T-helper 1 cell (primary cell): ENCODE measurements at regions not wholly inside any gene's neighbourhood (a gene's known extent, or its start where the extent isn't known, plus 50 kb on each side); places are given as distances from the start of the nearest gene placed in this dataset.

ENCODE experiments used
- DNase-seq, 5 donors: peaks; one replicate each; pipeline ENCODE4 v3.0.0-alpha.2; 2012 to 2020

DNA sequence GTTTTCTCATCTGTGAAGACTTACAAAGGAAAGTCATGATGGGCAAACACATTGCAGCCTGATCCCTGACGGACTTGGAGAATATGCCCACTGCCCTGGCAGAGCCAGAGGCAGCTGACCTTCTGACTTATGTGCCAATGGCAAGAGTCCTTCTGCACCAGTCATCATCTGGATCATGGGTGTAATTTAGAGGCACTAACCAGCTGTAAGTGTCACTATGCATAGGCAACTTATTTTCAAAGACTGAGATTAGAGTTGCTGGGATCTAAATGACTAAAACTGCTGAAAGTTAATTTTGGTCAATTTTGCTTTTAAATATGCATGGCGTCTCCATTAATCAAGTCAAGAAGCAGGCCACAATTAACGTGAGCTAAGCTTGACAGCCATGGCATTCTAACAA lies 261.2 kb downstream of the BCL11A start:
- DNase-seq: no peak

- no peak for DNase-seq
These were observed 262.9 kb downstream of the BCL11A start for GRCh38 chr2:60290509-60290908.

GRCh38 chr2:60285626-60286316 lies 267.7 kb downstream of the BCL11A start:
- DNase-seq: no peak

DNA sequence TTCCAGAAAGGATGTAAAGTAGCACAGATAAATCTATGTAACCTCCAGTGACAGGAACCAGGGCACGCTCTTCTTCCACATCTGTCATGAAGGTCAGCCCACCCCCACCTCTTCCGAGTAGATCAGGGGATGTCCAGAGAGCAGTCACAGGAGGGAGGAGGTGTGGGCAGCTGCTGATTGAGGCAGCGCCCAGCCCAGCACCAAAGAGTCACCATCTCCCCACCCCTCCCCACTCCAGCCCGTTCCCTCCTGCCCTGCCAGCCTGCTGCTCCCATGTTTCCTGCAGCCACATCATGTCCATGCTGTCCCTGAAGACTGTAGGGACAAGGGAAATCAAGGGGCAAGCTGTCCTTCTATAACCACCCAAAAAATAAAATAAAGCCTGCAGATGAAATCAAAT lies 269.8 kb downstream of the BCL11A start:
- no peak for DNase-seq

- DNase-seq: no peak
These were observed 270.6 kb downstream of the BCL11A start for GRCh38 chr2:60282886-60283285.

GRCh38 chr2:60281730-60282129 lies 271.7 kb downstream of the BCL11A start:
- DNase-seq: no peak

GRCh38 chr2:60280238-60280637 lies 273.2 kb downstream of the BCL11A start:
- DNase-seq: no peak

DNA sequence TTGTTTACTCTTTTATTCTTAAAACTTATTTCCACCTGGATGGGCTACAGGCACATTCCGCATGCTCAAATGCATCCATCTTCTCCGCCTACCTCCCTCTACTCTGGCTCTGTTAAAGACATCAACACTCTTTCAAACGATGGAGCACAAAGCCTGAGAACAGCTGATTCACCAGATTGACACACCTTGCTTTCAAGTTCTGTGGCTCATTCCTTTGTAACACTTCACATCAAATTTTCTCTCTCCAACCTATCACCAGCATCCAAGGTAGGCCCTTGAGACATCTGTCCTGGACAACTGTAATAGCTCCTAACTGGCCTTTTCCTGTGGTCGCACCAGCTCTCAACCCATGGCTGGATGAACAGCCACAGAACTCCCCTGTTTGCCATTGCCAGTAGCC lies 274.5 kb downstream of the BCL11A start:
- DNase-seq: no peak

DNA sequence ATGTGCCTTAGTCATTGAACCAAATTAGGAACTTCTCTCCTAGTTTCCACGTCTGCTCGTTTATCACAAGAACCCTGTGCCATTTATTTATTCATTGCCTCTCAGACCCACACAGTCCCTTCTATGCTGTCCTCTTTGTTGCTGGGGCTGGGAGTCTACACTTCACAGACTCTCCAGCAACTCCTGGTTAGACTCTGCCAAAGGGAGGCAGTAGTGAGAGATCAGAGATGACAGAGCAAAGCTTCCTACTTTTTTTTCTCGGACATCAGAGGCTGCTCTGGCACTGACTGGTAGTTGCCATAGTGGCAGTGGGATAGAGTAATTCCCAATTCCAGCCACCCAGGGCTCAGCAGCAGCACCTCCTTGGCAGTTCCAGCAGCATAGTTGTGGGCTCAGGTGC lies 277.5 kb downstream of the BCL11A start:
- no peak for DNase-seq

- DNase-seq: no peak
These were observed 279.6 kb downstream of the BCL11A start for GRCh38 chr2:60273836-60274235.

- DNase-seq: no peak
These were observed 281.7 kb downstream of the BCL11A start for GRCh38 chr2:60271713-60272112.

- no peak for DNase-seq
These were observed 282.3 kb downstream of the BCL11A start for GRCh38 chr2:60271131-60271530.

DNA sequence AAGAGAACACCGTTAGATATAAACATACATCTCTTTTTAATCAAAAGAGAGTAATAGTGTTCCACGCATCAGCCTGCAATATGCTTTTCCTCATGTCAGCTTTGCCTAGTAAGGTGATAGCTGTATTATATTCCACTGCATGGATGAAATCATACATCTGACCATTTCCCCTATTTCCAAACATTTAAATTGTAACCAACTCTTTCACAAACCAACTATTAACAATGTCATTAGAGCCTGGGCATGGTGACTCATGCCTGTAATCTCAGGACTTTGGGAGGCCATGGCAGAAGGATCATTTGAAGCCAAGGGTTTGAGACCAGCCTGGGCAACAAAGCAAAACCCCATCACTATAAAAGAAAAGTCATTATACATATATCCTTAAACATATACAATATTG lies 284.8 kb downstream of the BCL11A start:
- DNase-seq: no peak

- DNase-seq: no peak
These were observed 285.4 kb downstream of the BCL11A start for GRCh38 chr2:60268032-60268431.

- no peak for DNase-seq
These were observed 286.3 kb downstream of the BCL11A start for GRCh38 chr2:60267122-60267521.

- no peak for DNase-seq
These were observed 291.3 kb downstream of the BCL11A start for GRCh38 chr2:60262178-60262577.

GRCh38 chr2:60260639-60261296 lies 292.7 kb downstream of the BCL11A start:
- no peak for DNase-seq

DNA sequence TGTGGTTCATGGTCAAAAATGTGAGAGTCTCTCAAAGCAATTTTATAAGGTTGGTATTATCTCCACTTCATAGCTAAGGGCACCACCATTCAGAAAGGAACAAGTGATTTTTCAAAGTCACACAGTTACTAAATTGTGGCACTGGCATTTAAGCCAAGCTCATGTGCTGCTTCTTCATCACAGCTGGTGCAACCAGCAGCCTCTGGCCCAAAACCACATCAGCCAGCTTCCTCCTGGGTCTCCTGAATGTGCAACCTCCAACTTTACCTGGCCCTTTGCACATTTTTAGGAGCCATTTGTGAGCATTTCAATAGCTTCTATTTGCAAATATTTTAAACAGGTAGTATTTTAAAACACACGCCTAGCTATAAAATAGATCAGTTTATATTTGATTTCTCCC lies 293.7 kb downstream of the BCL11A start:
- no peak for DNase-seq

DNA sequence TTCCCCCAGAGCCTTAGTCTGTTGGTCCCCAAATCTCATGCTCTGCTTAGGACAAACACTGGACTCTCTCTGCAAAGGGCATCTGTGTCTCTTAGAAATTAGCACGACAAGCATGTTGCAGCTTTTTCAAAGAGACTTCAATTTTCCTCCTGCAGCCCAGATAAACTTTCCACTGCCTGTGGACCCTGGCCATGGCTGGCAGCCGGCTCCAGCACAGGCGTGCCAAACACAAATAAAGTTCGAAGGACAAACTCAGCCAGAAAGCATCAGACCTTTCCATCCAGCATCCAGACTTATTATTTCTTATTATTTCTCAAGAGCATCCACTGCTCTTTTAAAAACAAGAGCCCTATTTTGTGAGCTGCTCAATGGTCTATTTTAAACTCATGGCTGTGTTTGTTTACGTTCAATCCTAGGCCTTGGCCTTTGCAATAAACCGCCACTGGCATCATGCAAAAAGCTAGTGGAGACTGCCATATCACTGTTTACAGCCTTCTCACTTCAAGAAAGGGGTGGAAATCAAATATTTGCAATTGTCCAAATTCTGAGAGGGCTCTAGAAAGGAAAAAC lies 300.8 kb downstream of the BCL11A start:
- DNase-seq: no peak

DNA sequence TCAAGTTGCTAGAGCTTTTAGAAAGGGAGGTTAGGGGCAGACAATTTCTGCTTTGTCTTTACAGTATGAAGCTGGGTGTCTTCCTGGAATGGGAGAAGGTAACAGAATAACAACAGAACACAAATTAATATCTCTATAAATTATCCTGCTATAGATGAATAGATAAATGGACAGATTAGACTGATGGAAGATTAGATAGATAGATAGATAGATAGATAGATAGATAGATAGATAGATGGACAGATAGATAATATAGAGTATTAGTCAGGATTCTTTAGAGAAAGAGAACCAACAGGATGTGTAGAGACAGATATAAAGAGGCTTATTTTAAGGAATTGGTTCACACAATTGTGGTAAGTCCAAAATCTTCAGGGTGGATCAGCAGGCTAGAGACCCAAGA lies 302.2 kb downstream of the BCL11A start:
- no peak for DNase-seq

DNA sequence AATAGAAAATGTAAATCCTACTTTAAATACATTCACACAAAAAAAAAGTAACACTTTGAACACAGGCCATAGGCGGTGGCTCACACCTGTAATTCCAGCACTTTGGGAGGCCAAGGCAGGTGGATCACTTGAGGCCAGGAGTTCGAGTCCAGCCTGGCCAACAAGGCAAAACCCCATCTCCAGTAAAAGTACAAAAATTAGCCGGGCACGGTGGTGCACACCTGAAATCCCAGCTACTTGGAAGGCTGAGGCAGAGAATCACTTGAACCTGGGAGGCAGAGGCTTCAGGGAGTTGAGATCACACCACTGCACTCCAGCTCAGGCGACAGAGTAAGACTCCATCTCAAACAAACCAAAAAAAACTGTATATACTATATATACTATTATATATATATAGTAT lies 303.6 kb downstream of the BCL11A start:
- no peak for DNase-seq

DNA sequence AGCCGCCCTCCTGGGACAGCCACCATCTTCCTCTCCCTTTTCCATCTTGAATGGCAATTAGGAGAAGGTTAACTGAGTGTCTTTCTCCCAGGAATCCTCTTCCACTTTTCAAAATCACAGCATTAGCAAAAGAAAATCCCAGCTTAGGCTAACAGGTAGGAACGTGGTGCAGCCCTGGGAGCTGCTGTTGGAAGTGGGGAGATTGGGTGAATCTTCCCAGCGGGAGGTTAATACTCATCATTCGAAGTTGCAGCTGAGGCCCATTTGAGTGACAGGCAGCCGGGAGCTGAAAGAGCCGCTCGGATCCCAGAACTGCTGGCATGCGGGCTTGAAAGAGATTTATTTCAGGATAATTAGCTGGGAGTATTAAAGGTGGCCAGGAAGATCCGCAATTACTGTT lies 306.0 kb downstream of the BCL11A start:
- no peak for DNase-seq

DNA sequence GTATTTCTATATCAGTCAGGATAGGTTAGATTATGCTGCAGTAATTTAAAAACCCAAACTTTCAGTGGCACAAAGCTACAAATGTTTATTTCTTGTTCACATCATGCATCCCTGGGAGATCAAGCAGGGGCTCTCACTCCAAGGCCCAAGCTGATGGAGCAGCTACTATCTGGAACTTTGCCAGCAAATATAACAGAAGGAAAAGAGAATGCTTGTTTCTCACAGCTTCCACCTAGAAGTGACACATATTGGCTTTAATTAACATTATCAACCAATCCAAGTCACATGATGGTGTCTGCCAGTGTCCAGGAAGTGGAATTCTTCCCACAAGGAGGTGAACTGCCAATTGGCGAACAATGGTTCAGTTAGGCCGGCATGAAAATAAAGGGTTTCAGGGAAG lies 306.9 kb downstream of the BCL11A start:
- no peak for DNase-seq

DNA sequence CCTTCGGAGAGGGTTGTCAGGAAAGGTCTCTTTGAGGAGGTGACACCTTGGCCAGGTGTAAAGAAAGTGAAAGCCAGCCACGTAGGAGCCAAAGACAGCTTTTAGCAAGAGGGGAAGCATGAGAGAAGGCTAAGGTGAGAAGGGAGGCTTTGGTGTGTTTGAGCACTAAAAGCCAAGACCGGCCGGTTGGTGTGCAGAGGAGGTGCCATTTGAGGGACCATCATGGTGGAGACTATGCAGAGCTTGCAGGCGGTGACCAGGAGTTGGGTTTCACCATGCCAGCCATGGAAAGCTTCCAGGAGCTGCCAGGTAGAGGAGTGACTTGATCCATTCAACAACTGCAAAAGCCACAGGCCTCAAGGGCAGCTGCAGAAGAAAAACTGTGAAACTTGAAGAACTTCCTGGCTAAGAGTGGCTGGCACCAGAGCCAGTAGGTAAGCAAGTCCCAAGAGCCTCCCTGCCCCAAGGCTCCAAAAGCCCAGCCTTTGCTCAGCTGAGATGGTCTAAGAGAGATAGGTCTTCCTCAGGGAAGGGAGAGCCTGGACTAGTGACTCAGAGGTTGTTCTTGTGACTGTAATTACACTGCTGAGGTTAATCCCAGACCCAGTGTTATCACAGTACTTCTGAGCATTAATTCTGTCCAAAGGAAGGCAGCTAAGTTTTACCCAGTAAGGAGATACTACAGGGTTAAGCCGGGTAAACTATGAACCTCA lies 319.0 kb downstream of the BCL11A start:
- DNase-seq: no peak
